Activated CD4-positive, alpha-beta T cell treated with anti-CD3 and anti-CD28 coated beads, Interleukin-2, amount 10 ng/mL, durations not matched to agents 7 days and 5 days (primary cell): ENCODE measurements at regions not wholly inside any gene's neighbourhood (a gene's known extent, or its start where the extent isn't known, plus 50 kb on each side); places are given as distances from the start of the nearest gene placed in this dataset.

Experiments
- CTCF ChIA-PET: fragments of 350-600 bp; sonication (Branson Sonifier 250); formaldehyde crosslinking; loops from one replicate; lab custom pipeline; 2021; ENCODE audit warnings: antibody characterized with exemption; lab: Charles Lee
- POLR2A ChIA-PET: fragments of 350-600 bp; sonication (Branson Sonifier 250); formaldehyde crosslinking; loops from one replicate; lab custom pipeline; 2021; ENCODE audit warnings: antibody characterized with exemption; lab: Charles Lee
- DNase-seq: peaks from one replicate; pipeline ENCODE4 v3.0.0-alpha.2; 2020
- H3K27ac Mint-ChIP-seq: one replicate; pipeline ENCODE4 v1.8.0; 2021; ENCODE audit warnings: mild to moderate bottlenecking, moderate library complexity, mixed read lengths
- H3K27me3 Mint-ChIP-seq: one replicate; pipeline ENCODE4 v1.8.0; 2021; ENCODE audit warnings: mixed read lengths
- H3K36me3 Mint-ChIP-seq: one replicate; pipeline ENCODE4 v1.8.0; 2021; ENCODE audit warnings: low read depth, mixed read lengths
- H3K4me1 Mint-ChIP-seq: one replicate; pipeline ENCODE4 v1.8.0; 2021; ENCODE audit warnings: mixed read lengths
- H3K4me3 Mint-ChIP-seq: one replicate; pipeline ENCODE4 v1.8.0; 2021; ENCODE audit warnings: mild to moderate bottlenecking, moderate library complexity, mixed read lengths
- H3K9me3 Mint-ChIP-seq: one replicate; pipeline ENCODE4 v1.8.0; 2021; ENCODE audit warnings: mixed read lengths

- no peaks in the 10 kb centered on the region for H3K27me3 Mint-ChIP-seq
- POLR2A ChIA-PET: no interaction called here
Measured at GRCh38 chr12:82012176-82012575, 253.0 kb upstream of the PPFIA2 start.

DNA sequence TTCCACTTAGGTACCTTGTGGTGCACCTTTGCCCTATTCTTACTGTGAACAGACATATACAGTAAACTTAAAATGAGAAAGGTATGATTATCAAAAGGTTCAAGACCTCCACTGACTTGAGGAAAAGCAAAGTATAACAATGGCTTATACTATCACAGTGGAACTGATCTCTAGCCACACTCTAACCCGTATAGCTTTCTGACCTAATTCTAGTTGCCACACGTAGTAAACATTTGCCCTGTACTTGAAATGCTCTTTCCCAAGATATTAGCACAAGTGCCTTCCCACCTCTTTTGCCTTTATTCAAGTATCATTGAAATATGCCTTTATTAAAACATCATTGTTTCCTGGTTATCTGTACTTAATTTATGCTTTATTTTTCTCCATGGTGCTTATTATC is 250.4 kb upstream of the PPFIA2 start:
- no peaks in the 10 kb centered on the region for H3K27me3 Mint-ChIP-seq
- no peaks in the 10 kb centered on the region for H3K9me3 Mint-ChIP-seq
- ChIA-PET CTCF (no interaction called here), POLR2A (no interaction called here)
- no peak overlapping the region for H3K27ac Mint-ChIP-seq
- no peaks in the 10 kb centered on the region for H3K36me3 Mint-ChIP-seq
- no peak overlapping the region for H3K4me3 Mint-ChIP-seq
- DNase-seq: no peak
- no peaks in the 10 kb centered on the region for H3K4me1 Mint-ChIP-seq

More at GRCh38 chr12:82012176-82012575, 253.0 kb upstream of the PPFIA2 start:
- no peak overlapping the region for H3K4me3 Mint-ChIP-seq
- no peak overlapping the region for H3K27ac Mint-ChIP-seq
- H3K9me3 Mint-ChIP-seq: peaks cover 3% of the 10 kb centered on the region
- CTCF ChIA-PET: no interaction called here
- no peak for DNase-seq
- no peaks in the 10 kb centered on the region for H3K4me1 Mint-ChIP-seq
- H3K36me3 Mint-ChIP-seq: no peaks in the 10 kb centered on the region

GRCh38 chr12:82008251-82008650 is 249.1 kb upstream of the PPFIA2 start:
- Mint-ChIP-seq H3K27ac (no peak overlapping the region), H3K36me3 (no peaks in the 10 kb centered on the region), H3K4me1 (no peaks in the 10 kb centered on the region), H3K4me3 (no peak overlapping the region), H3K27me3 (no peaks in the 10 kb centered on the region), H3K9me3 (no peaks in the 10 kb centered on the region)
- CTCF ChIA-PET: no interaction called here
- no peak for DNase-seq
- POLR2A ChIA-PET: no interaction called here

DNA sequence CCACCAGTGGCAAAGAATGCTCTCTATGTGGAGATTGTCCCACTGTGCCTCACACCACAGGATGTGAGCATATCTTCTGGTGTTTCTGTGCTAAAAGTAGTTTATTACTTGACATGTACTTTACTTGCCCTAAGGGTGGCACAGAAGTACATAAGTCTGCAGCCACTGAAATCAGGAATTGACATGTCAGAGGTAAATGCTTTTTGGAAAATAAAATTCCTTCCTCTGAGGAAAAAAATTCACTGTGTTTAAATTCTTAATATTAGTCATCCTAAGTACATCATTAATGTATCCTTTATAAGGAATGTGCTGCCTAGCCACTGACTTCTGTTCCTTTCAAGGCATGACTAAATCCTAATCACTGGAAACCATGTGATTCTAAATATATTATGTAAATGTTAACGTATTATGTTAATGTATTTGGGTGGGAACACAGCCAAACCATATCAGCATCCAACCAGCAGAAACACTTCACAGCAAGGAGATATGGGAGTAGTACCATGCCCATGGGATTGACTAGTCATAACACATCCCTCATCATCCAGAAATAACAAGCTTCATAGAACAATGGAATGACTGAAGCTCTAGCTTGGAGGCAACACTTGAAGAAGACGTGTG is 239.7 kb upstream of the PPFIA2 start:
- POLR2A ChIA-PET: no interaction called here
- DNase-seq: no peak
- peaks cover 5% of the 10 kb centered on the region for H3K9me3 Mint-ChIP-seq
- no peak overlapping the region for H3K4me3 Mint-ChIP-seq
- peaks cover 3% of the 10 kb centered on the region for H3K27me3 Mint-ChIP-seq
- CTCF ChIA-PET: no interaction called here
- H3K4me1 Mint-ChIP-seq: no peaks in the 10 kb centered on the region
- no peaks in the 10 kb centered on the region for H3K36me3 Mint-ChIP-seq
- H3K27ac Mint-ChIP-seq: no peak overlapping the region

DNA sequence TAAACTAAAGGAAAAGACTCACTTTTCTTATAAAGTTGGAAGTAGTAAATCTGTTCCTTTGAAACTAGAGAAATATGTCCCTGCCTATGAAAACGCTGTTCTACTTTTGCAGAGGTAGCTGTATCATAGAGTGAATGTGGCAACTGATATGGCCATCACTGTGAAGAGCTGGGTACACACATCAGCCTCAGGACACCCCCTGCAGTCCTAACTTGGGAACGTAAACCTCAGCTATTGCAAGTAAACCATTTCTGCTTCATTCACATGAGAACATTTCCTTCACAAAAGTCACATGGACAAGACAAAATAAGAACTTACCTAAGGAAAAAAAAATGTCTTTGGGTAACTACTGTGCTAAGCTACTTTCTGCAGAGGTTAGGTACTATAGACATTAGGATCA is 233.3 kb upstream of the PPFIA2 start:
- ChIA-PET POLR2A (no interaction called here), CTCF (no interaction called here)
- Mint-ChIP-seq H3K36me3 (no peaks in the 10 kb centered on the region), H3K27ac (no peak overlapping the region), H3K4me1 (peaks cover 1% of the 10 kb centered on the region), H3K4me3 (no peak overlapping the region), H3K27me3 (no peaks in the 10 kb centered on the region), H3K9me3 (no peaks in the 10 kb centered on the region)
- DNase-seq: peak; percentile 51

DNA sequence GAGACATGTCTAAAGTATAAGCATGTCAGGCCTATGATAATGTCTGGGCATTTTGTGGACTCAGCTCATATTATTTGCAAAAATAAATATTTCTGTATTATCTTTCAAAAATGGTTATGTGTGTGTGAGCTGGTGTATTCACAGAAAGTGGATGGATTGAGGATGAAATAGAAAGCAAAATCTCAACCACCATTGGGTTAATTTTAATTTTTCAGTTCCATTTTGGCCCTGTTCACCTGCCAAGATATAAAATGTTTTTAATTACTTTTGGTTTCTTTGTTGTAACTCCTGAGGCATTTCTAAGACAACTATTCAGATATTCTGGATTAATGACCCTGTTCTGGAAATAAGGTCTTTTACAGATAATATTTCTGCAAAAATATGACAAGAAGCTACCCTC is 232.7 kb upstream of the PPFIA2 start:
- Mint-ChIP-seq H3K9me3 (no peaks in the 10 kb centered on the region), H3K27ac (no peak overlapping the region), H3K4me1 (peaks cover 1% of the 10 kb centered on the region), H3K4me3 (no peak overlapping the region), H3K27me3 (no peaks in the 10 kb centered on the region), H3K36me3 (no peaks in the 10 kb centered on the region)
- DNase-seq: no peak
- POLR2A ChIA-PET: no interaction called here
- CTCF ChIA-PET: no interaction called here

- no peaks in the 10 kb centered on the region for H3K36me3 Mint-ChIP-seq
- POLR2A ChIA-PET: no interaction called here
- H3K4me1 Mint-ChIP-seq: peaks cover 1% of the 10 kb centered on the region
- H3K27me3 Mint-ChIP-seq: no peaks in the 10 kb centered on the region
- H3K4me3 Mint-ChIP-seq: no peak overlapping the region
- no peak for DNase-seq
- no peak overlapping the region for H3K27ac Mint-ChIP-seq
- CTCF ChIA-PET: no interaction called here
- no peaks in the 10 kb centered on the region for H3K9me3 Mint-ChIP-seq
Measured at GRCh38 chr12:81988362-81988761, 229.2 kb upstream of the PPFIA2 start.

- no peak for DNase-seq
- ChIA-PET POLR2A (no interaction called here), CTCF (no interaction called here)
- H3K27me3 Mint-ChIP-seq: no peaks in the 10 kb centered on the region
- H3K9me3 Mint-ChIP-seq: no peaks in the 10 kb centered on the region
- H3K4me3 Mint-ChIP-seq: no peak overlapping the region
- no peaks in the 10 kb centered on the region for H3K36me3 Mint-ChIP-seq
- no peak overlapping the region for H3K27ac Mint-ChIP-seq
- peaks cover under 1% of the 10 kb centered on the region for H3K4me1 Mint-ChIP-seq
Measured at GRCh38 chr12:81987371-81987770, 228.2 kb upstream of the PPFIA2 start.

GRCh38 chr12:81976661-81977060 is 217.5 kb upstream of the PPFIA2 start:
- no peak for DNase-seq
- no peaks in the 10 kb centered on the region for H3K27me3 Mint-ChIP-seq
- no peak overlapping the region for H3K4me3 Mint-ChIP-seq
- no peaks in the 10 kb centered on the region for H3K4me1 Mint-ChIP-seq
- POLR2A ChIA-PET: no interaction called here
- H3K27ac Mint-ChIP-seq: no peak overlapping the region
- H3K36me3 Mint-ChIP-seq: no peaks in the 10 kb centered on the region
- H3K9me3 Mint-ChIP-seq: peaks cover 4% of the 10 kb centered on the region
- CTCF ChIA-PET: no interaction called here

- H3K27ac Mint-ChIP-seq: no peak overlapping the region
- H3K36me3 Mint-ChIP-seq: no peaks in the 10 kb centered on the region
- H3K27me3 Mint-ChIP-seq: no peaks in the 10 kb centered on the region
- peaks cover 2% of the 10 kb centered on the region for H3K9me3 Mint-ChIP-seq
- no peak overlapping the region for H3K4me3 Mint-ChIP-seq
- no peak for DNase-seq
- ChIA-PET POLR2A (no interaction called here), CTCF (no interaction called here)
- H3K4me1 Mint-ChIP-seq: no peaks in the 10 kb centered on the region
Measured at GRCh38 chr12:81974762-81975161, 215.6 kb upstream of the PPFIA2 start.

GRCh38 chr12:81968421-81968820 is 209.3 kb upstream of the PPFIA2 start:
- Mint-ChIP-seq H3K27ac (no peak overlapping the region), H3K4me1 (no peaks in the 10 kb centered on the region), H3K27me3 (no peaks in the 10 kb centered on the region), H3K36me3 (no peaks in the 10 kb centered on the region), H3K4me3 (no peak overlapping the region), H3K9me3 (no peaks in the 10 kb centered on the region)
- no peak for DNase-seq
- CTCF ChIA-PET: no interaction called here
- POLR2A ChIA-PET: no interaction called here

- no peaks in the 10 kb centered on the region for H3K4me1 Mint-ChIP-seq
- POLR2A ChIA-PET: no interaction called here
- CTCF ChIA-PET: no interaction called here
Measured at GRCh38 chr12:81963636-81964035, 204.5 kb upstream of the PPFIA2 start.

GRCh38 chr12:81963026-81963425 is 203.9 kb upstream of the PPFIA2 start:
- no peaks in the 10 kb centered on the region for H3K4me1 Mint-ChIP-seq
- ChIA-PET CTCF (no interaction called here), POLR2A (no interaction called here)
- no peak overlapping the region for H3K4me3 Mint-ChIP-seq
- H3K9me3 Mint-ChIP-seq: peaks cover 2% of the 10 kb centered on the region
- H3K36me3 Mint-ChIP-seq: no peaks in the 10 kb centered on the region
- H3K27me3 Mint-ChIP-seq: peaks cover 9% of the 10 kb centered on the region
- H3K27ac Mint-ChIP-seq: no peak overlapping the region
- DNase-seq: no peak

More at GRCh38 chr12:81963636-81964035, 204.5 kb upstream of the PPFIA2 start:
- no peaks in the 10 kb centered on the region for H3K36me3 Mint-ChIP-seq
- H3K4me3 Mint-ChIP-seq: no peak overlapping the region
- no peak for DNase-seq
- peaks cover 5% of the 10 kb centered on the region for H3K27me3 Mint-ChIP-seq
- H3K9me3 Mint-ChIP-seq: peaks cover 2% of the 10 kb centered on the region
- H3K27ac Mint-ChIP-seq: no peak overlapping the region

GRCh38 chr12:81962126-81962856 is 203.1 kb upstream of the PPFIA2 start:
- Mint-ChIP-seq H3K4me3 (no peak overlapping the region), H3K27ac (no peak overlapping the region), H3K27me3 (peaks cover 9% of the 10 kb centered on the region), H3K9me3 (peaks cover 2% of the 10 kb centered on the region), H3K4me1 (no peaks in the 10 kb centered on the region), H3K36me3 (no peaks in the 10 kb centered on the region)
- no peak for DNase-seq
- ChIA-PET POLR2A (no interaction called here), CTCF (interaction anchor here (1.9 kb wide), 1 partner anchor 11 kb away, joined by 4 read pairs; no protein-coding TSS in a partner anchor)
